CD4-positive, alpha-beta T cell treated with Interleukin-6 at 100 ng/mL for 8 hours (primary cell): ENCODE measurements at regions not wholly inside any gene's neighbourhood (a gene's known extent, or its start where the extent isn't known, plus 50 kb on each side); places are given as distances from the start of the nearest gene placed in this dataset.

Source experiments
- DNase-seq: peaks from one replicate; pipeline ENCODE4 v3.0.0-alpha.2; 2020; ENCODE audit warnings: mixed read lengths, low spot score

DNA sequence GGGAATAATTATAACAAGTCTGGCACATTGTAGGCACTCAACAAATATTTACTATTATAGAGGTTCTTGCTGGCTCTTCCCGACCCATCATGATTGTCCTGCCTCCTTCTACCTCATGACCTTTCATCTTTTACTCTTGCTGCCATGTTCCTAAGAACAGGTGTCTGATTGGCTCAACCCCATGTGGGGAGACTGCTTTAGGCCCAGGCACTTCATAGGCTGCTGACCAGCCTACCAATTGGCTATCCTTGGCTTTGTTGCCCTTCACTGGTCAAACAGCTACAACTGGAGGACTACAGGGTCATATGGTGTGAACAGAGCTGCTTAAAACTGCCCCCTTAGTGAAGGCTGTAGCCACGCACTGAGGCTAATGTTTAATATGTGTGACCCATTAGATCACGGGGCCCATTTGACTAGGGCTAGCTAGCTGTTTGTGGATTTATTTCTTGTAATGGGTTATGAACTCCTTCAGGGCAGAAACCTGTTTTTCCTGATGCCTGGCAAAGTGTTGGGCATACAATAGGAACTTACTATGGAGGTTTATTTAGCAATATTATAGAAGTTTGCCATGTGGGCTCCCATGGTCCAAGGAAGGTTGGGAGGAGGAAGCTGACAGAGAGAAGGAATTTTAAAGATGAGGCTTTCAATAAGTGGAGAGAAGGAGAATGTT, 239.9 kb upstream of the TBC1D5 start:
- DNase-seq: no peak

DNA sequence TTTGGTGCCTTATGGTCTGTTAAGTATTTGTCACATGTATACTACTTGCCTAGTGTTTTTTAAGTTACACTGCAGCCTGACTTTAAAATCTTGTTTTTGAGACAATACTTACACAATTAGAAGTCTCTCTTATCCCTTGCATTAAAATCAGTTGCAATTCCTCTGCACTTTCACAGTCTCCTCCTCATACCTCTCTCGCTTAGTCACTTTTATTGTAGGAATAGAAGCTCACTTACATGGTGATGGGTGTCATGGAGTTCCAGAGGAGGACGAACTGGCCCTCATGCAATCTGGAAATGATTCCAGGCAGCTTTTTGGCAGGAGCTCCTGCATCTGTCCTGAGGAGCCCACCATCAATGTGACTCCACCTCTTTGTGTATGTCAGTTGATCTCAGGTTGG, 238.4 kb upstream of the TBC1D5 start:
- no peak for DNase-seq

DNA sequence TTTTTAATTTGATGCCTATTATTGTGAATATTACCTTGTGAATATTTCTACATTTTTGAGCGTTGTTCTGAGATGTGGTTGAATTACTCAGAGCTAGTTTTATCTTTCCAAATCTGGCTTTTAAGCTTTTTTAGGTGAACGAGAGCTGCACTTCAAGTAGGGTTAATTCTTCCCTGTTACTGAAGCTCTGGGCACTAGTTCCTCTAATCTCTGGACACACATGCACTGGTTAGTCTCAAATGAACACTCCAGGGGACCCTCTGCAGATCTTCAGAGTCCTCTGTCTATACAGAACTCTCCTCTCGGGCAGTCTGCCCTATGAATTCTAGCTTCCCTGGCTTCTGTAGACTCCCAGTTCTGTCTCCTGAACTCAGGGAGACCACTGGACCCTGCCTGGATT, 237.5 kb upstream of the TBC1D5 start:
- DNase-seq: no peak

DNA sequence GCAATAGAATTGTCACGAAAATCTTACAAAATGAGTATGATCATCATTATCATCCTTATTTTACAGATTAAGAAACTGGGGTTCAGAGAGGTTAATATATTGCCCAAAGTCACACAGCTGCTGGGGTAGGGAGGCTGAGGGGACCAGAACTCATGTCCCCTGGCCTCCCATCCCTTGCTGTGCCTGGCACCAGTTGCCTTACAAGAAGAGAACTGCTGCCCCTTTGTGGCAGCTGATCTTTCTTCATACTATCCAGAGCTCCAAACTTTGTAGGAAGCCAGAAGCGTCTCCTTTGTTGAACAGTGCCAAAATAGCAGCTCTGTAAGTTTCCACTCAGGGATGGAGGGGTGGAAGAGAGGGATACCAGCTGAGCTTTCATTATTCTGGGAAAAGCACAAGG, 236.8 kb upstream of the TBC1D5 start:
- no peak for DNase-seq

DNA sequence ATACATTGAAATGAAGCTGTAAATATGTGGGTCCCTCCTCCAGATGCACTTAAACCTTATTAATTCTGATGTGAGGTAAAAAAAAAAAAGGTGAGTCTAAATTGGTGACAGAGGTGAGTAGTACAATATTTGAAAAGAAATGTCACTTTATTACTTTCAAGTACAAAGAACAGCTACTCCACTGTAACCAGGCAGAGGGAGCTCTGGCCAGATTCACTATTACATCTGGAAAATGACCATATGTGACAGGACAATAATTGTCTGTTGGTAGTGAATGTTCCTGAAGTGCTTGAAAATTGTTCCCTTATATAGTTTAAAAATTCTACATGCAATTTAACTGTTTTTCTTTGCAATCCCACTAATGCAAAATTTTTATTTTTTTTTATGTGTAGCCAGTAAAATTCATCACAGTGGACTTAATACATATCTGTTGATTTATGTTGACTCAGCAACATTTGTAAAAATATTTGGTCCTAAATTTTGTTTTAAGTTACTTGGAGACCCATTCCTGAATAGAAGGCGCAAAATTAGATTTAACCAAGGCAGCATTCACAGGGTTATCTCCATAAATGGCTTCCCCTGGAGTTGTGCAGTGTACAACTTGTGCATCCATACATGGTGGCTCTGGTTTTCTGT, 231.9 kb upstream of the TBC1D5 start:
- DNase-seq: no peak

DNA sequence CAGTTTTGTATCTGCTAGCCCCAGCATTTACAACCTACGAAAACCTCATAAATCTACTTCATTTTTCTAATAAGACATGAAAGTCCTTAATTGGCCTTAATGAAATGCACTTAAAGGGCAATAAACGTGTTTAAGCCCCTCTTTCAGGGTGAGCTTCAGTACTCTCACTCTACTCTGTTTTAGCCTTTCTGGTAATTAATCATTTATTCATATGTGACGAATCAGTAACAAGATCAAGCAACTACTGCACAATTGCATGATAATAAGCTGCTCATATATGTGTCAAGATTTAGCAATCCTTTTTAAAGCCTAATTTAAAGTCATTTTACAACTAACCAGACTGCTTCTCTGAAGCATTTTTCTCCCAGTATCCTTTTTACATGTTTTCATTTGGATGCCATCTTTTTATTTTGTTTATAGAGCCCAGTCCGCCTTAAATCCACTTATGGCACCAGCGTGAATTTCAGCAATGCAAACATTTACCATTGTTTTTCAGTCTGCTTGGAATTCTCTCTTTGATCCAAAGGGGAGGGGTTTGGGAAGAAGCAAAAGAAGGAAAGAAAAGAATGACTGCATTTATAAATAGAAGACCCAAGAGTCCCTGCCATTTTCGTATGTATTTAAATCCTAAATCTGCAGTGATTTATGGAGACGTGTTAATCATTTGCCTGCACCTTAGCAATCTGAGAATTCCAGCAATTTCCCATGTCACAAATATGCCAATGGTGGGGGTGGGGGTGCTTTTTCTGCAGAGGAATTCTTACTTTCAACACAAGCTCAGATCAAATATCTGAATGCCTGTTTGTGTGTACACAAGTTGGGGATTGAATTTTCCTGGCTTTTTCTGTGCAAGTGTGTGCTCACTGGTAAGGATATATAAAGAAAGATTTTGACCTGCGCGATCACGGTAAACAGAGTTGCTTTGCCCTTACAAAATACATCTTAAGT, 230.8 kb upstream of the TBC1D5 start:
- no peak for DNase-seq

DNA sequence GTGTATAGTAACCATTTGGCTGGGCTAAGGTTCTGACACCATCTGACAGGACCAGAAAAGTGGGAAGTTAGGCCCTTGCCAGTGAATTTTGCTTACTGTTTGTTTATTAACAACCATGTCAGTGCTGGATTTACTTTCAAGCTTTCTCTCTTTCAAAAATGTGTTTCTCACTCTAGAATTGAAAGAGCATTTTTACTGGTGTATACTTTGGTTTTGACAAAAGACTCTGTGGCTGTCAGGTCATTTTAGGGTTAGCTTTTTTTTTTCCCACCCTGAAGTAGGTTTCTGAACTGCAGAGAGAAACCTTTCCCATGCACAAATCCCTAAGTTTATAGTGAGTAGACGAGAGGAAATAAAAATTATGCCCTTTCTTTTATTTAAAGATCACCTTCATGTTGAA, 230.0 kb upstream of the TBC1D5 start:
- DNase-seq: no peak

DNA sequence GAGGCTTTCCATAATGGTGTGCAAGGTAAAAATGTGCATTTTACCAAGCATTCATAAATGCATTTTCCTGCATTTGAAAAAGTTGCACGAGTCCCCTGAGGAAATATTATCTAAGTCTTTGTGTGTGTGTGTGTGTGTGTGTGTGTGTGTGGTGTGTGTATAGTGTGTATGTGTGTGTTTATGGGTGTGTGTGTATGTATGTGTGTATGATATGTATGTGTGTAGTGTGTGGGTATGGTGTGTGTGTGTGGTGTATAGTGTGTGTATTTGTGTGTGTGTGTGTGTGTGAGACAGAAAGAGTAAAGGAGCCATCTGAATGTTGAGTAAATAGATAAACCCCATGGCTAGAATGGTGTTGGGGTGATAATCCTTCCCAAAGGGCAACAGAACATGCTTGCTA, 229.6 kb upstream of the TBC1D5 start:
- DNase-seq: no peak

DNA sequence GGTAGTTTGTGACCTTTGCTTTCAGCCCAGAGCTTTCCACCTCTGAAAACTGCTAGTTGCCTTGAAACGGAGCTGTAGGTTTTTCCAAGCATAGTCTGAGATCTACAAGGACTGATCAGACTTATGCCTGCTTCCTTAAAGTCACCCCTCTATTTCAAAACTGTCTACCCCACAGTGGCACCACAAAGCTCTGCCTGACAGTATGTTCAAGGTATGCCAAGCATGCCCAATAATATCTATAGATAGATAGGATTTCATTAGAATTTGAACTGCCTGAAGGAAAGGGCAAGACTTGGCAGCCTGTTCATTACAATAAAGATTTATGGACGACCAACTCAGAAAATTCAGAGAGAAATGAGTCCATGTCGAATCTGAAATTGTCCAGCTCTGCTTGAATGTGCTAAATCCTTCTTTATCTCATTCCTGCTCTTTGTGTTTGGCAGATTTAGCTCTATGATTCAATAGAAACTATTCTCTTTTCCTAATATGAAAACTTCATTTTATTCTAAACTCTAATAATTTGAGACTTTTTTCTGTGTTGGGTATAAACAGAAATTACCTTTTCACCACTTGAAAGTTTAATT, 227.6 kb upstream of the TBC1D5 start:
- no peak for DNase-seq

DNA sequence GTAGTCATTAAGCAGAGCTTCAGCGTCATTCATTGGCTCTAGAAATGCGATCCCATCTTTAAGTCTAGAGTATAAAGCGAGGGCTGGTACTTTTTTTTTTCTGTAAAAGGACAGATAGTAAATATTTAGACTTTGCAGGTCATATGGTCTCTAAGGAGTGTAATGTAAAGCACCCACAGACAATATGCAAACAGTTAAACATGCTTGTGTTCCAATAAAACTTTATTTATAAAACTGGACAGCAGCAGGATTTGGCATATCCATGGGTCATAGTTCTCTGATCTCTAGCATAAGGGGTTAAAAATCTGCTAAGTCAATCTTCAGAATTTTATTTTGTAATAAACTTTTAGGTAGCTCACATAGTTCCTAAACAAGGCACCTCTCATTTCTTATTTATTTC, 226.8 kb upstream of the TBC1D5 start:
- no peak for DNase-seq

DNA sequence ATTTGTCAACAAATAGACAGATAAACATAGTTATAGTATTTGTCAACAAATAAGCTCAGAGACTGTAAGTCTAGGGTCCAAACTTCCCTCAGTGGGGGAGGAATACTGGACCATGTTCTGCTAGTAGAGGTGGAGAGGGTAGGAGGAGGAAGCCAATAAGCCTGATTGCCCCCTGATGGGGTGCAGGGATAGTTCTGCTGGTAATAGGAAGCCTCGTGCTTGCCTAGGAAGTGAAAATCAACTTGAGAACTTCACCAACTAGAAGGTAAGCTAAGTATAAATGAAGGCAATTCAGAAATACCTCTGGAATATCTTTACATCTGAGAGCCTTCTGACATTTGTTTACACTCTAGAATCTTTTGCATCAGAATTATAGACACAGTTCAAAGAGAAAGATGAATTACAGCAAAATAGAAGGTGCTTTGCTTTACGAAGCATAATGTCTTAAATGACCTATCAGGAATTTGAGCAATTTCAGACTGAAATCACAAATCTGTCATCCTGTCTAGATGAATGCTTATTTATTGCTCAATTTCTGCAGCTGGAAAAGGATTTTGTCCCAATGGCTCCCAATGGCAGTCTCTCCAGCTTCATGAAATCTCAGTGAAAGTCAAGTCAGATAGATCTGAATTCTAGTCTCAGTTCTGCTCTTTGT, 225.6 kb upstream of the TBC1D5 start:
- no peak for DNase-seq

DNA sequence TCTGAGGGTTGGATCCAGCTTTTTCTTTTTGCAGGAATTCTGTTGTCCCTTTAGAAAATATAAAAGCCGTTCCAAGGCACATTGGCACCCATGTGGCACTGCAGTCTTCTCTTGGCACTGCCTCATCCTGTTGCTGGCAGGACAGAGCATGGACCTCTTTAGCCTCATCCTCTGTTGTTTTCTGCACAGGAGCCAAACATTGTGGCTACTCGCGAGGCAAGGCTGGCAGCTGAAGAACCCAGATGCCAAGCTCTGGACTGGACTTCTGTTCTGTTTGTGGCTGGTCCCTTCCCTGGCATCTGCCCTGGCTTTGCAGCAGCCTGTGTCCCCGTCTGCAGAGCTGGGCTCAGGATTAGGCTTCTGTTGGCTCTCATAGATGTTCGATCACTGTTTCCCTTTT, 224.7 kb upstream of the TBC1D5 start:
- DNase-seq: no peak

DNA sequence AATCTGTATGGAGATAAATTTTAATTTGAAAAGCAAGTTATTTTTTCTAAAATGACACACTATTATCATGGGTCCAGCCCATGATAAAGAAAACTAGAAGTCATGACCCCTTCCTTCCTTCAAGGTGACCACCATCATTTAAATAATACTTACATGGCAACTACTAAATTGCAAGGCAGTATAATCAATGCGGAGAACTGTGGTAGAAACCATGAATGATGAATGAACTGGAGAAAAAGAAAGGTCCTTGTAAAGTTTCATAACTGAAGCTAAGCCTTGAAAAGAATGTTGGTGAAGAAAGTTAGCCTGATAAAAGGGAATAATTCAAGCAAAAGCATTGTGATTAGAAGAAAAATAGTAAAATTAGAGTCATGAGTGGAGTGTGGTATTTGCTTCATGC, 222.9 kb upstream of the TBC1D5 start:
- DNase-seq: no peak

DNA sequence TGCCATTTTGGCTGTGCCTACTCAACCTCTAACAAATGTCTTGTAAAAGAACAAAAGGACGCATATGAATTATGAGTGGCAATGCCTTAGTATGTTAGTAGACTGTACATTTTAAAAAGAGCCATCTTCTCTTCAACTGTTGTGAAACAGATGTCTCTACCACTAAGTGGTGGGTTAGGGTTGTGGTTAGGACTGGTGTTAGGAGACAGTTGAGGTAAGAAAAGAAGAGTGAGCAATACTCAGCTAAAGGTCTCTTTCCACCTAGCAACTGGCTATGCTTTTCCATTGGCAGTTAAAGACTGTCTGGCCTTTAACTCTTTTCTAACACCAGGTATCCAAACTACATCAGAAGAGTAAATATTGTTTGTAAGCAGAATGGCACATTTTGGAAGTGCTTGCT, 221.7 kb upstream of the TBC1D5 start:
- no peak for DNase-seq

DNA sequence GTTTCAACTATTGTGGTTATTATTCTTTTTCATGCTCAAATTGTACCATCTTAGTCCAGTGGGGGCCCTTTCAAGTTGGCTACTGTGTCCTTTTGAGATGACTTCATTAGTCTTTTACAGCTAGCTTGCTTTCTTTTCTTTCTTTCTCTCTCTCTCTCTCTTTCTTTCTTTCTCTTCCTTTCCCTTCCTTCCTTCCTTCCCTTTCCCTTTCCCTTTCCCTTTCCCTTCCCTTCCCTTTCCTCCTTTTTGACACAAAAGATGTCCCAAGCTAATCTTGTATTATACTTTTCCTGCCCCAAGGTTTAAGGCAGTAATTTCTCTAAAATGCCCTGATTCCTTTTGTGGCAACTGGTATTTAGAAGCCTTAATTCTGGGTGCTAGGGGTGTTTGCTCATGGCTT, 213.0 kb upstream of the TBC1D5 start:
- DNase-seq: no peak

DNA sequence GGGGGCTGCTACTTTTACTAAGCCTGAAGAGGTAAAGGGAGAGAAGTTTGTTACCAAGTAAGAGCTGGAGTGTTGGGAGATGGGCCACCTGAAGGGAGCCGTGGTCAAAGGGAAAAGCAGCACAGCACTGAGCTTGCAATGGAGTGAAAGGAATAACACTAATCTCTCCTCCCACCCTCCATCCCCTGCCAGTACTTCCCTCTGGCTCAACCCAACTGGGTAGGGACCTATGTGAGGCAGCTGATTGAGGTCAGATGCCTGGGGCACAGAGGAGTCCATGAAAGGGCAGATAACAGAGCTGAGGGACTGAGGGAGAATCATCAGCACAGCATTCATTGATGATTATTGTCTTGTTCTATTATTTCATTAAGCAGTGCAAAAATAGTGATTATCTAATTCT, 212.4 kb upstream of the TBC1D5 start:
- no peak for DNase-seq

DNA sequence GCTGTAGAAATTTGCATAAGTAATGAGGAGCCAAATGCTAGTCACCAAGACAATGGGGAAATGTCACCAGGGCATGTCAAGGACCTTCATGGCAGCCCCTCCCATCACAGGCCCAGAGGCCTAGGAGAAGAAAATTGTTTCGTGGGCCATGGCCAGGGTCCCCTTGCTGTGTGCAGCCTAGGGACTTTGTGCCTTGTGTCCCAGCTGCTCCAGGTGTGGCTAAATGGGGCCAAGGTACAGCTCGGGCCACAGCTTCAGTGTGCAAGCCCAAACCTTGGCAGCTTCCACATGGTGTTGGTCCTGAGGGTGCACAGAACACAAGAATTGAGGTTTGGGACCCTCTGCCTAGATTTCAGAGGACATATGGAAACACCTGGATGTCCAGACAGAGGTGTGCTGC, 208.8 kb upstream of the TBC1D5 start:
- DNase-seq: no peak

DNA sequence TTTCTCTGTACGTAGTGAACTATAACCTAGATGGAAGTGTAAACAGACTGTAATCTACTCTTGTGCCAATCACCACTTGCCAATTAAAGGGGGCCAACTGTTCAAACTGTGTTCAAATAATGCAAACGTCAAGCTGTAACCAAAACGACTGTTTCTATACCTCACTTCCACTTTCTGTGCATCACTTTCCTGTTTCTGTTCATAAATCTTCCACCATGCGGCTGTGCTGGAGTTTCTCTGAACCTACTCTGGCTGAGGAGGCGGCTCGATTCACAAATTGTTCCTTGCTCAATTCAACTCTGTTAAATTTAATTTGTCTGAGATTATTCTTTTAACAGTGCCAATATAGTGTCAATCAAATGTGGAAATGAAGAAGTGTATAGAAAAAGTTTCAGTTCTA, 206.7 kb upstream of the TBC1D5 start:
- no peak for DNase-seq

DNA sequence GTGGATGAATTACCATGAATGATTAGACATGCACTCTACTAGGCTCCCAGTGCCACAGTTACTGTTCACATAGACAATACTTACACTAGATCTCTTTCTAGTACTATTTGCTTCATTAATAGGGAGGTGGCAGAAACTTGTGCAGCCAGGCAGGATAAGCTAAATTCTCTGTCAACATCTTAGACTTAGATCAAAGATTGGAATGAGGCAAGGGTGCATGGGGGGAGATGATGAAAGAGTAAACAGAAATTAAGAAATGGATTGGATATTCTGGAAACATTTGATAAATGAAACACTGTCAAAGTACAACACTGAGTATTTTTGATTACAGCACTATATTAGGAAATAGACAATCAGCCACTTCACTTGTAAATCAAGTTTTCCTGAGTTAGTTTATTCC, 205.4 kb upstream of the TBC1D5 start:
- no peak for DNase-seq

DNA sequence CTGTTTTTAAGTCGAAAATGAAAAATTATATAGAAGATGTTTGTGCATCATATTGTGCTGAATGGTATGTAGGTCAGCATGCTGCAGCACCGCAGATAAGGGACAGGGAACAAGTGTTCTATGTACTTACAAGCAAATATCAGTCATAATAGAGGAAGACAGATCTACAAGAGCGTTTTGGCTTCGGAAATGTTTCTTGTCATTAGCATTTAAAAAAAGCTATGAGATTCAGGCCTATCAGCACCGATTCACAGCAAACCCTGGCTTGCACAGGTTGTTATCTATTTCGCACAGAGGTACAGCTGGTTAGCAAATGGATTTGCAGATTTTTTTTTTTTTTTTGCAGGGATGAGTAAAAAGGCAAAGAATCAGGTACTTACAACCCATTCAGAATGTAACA, 204.2 kb upstream of the TBC1D5 start:
- no peak for DNase-seq

DNA sequence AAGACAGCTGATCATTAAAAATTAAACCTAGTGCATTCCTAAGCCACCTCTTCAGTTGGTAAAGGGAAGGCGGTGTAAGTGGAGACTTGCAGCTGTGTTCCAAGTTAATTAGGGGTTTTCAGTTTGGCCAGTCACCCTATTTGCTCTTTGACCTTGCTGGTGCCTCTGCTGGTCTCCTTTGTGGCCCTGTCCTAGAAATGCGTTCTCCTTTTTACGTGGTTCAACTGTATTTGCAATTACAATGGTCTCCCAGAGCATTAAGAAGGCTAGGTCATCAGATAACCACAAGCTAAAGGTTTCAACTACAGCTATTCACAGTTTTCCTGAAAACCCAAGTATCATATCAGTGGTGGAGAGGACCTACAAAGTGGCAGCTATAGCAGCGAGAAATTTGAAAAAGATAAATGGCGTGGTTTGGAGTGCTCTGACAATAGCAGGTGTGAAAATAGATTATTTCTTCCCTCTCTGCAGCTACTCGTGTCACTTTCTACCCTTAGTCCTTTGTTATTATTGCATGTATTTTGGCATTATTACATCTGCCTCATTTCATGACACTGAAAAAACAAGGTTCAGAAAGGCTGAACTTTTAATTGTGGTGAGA, 203.5 kb upstream of the TBC1D5 start:
- no peak for DNase-seq
